ENCODE measurements at regions not wholly inside any gene's neighbourhood (a gene's known extent, or its start where the extent isn't known, plus 50 kb on each side); places are given as distances from the start of the nearest gene placed in this dataset.

DNA sequence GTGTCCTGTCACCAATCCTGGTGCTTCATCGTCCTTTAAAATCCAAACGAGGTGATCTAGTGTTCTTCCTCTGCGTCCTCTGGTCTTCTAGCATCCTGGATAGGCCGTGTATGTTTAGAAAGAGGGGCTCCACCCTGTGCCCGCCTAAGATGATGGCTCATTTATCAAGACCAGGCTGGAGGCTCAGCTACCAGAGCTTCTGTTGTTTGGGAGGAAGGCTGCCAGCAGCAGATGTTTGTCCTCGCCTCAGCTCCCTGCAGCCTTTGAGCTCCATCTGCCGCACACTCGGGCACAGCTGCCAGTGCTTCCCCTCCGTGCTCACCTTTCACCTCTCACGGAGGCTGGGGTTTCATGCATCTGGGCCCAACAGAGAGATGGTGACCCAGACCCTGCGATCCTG, 954.7 kb upstream of the RBFOX1 start:
- no peak overlapping the region for H3K4me3 ChIP-seq
- H3K27me3 ChIP-seq = no peaks in the 10 kb centered on the region
- H3K27ac ChIP-seq = no peak overlapping the region
- H3K36me3 ChIP-seq = no peaks in the 10 kb centered on the region
- no peaks in the 10 kb centered on the region for H3K9me3 ChIP-seq
- intact Hi-C loops (cut with DNase I; ENCODE audit: low total_unique reads) = no loop called here
- no peak for DNase-seq
- H3K4me1 ChIP-seq = no peaks in the 10 kb centered on the region
- TF ChIP-seq POLR2A (IDR thresholded peaks at IDR 0.05) = no peak
- TF ChIP-seq CTCF (IDR thresholded peaks at IDR 0.05) = no peak
- no peak for TF ChIP-seq EP300 (IDR thresholded peaks at IDR 0.05; ENCODE audit: low read depth)
- no peak for TF ChIP-seq POLR2AphosphoS5 (IDR thresholded peaks at IDR 0.05)
- 82 to 94% methylated on average over 6 to 11 of the region's 11 CpGs for WGBS, 2 donors (ENCODE audit: low coverage in 1 of 2)
- in situ Hi-C loops (cut with MboI; ENCODE audit: low pct_ligation_motif_present in 1 of 4, low pct_unique_long_range_greater_than_20kb in 1 of 4, low sequenced_read_pairs in 3 of 4) = no loop called here

GRCh38 chr16:6375465-6376075, 957.1 kb upstream of the RBFOX1 start:
- no peak overlapping the region for H3K27ac ChIP-seq
- intact Hi-C loops (cut with DNase I; ENCODE audit: low total_unique reads) = no loop called here
- no peaks in the 10 kb centered on the region for H3K4me1 ChIP-seq
- no peaks in the 10 kb centered on the region for H3K9me3 ChIP-seq
- TF ChIP-seq POLR2AphosphoS5 (IDR thresholded peaks at IDR 0.05) (no peak), EP300 (IDR thresholded peaks at IDR 0.05; ENCODE audit: low read depth) (no peak), CTCF (IDR thresholded peaks at IDR 0.05) (no peak), POLR2A (IDR thresholded peaks at IDR 0.05) (no peak)
- in situ Hi-C loops (cut with MboI; ENCODE audit: low pct_ligation_motif_present in 1 of 4, low pct_unique_long_range_greater_than_20kb in 1 of 4, low sequenced_read_pairs in 3 of 4) = no loop called here
- no peak for DNase-seq
- WGBS, 2 donors (ENCODE audit: low coverage in 1 of 2) = 50% methylated on average over 8 of the region's 8 CpGs; no CpG with 5 or more reads in 1 of the 2 donors
- no peak overlapping the region for H3K4me3 ChIP-seq
- H3K36me3 ChIP-seq = no peaks in the 10 kb centered on the region
- no peaks in the 10 kb centered on the region for H3K27me3 ChIP-seq

DNA sequence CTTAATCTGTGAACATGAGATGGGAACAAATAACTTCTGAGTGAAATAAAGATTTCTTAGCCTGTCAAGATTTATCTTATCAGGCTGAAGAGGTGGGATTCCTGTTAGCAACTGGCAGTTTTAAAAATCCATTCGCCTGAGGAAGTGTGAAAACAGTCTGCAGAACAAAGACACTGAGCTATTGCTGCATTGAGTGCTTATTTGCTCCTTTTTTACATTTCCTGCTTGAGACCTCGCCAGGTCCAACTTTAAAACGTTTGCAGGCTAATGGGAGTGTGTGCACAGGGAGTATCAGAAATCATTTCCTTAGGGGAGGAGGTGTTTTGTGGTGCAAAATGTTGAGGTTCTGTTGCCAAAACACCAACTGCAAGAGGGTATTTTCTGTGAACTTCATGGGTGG, 957.8 kb upstream of the RBFOX1 start:
- WGBS, 2 donors (ENCODE audit: low coverage in 1 of 2) = 8 to 12% methylated on average over 3 of the region's 3 CpGs
- H3K36me3 ChIP-seq = no peaks in the 10 kb centered on the region
- H3K27me3 ChIP-seq = no peaks in the 10 kb centered on the region
- no peak for DNase-seq
- no peak for TF ChIP-seq EP300 (IDR thresholded peaks at IDR 0.05; ENCODE audit: low read depth)
- TF ChIP-seq CTCF (IDR thresholded peaks at IDR 0.05) = no peak
- TF ChIP-seq POLR2AphosphoS5 (IDR thresholded peaks at IDR 0.05) = no peak
- TF ChIP-seq POLR2A (IDR thresholded peaks at IDR 0.05) = no peak
- in situ Hi-C loops (cut with MboI; ENCODE audit: low pct_ligation_motif_present in 1 of 4, low pct_unique_long_range_greater_than_20kb in 1 of 4, low sequenced_read_pairs in 3 of 4) = no loop called here
- H3K9me3 ChIP-seq = no peaks in the 10 kb centered on the region
- no peak overlapping the region for H3K4me3 ChIP-seq
- intact Hi-C loops (cut with DNase I; ENCODE audit: low total_unique reads) = no loop called here
- H3K4me1 ChIP-seq = no peaks in the 10 kb centered on the region
- no peak overlapping the region for H3K27ac ChIP-seq

GRCh38 chr16:6364846-6365245, 967.8 kb upstream of the RBFOX1 start:
- Histone ChIP-seq H3K9me3 (no peaks in the 10 kb centered on the region), H3K27me3 (no peaks in the 10 kb centered on the region), H3K4me3 (no peak overlapping the region), H3K36me3 (no peaks in the 10 kb centered on the region), H3K4me1 (no peaks in the 10 kb centered on the region), H3K27ac (no peak overlapping the region)
- intact Hi-C loops (cut with DNase I; ENCODE audit: low total_unique reads) = no loop called here
- TF ChIP-seq CTCF (IDR thresholded peaks at IDR 0.05) = no peak
- no peak for TF ChIP-seq EP300 (IDR thresholded peaks at IDR 0.05; ENCODE audit: low read depth)
- no peak for TF ChIP-seq POLR2A (IDR thresholded peaks at IDR 0.05)
- no peak for TF ChIP-seq POLR2AphosphoS5 (IDR thresholded peaks at IDR 0.05)
- WGBS, 2 donors (ENCODE audit: low coverage in 1 of 2) = 67 to 75% methylated on average over 3 of the region's 3 CpGs
- in situ Hi-C loops (cut with MboI; ENCODE audit: low pct_ligation_motif_present in 1 of 4, low pct_unique_long_range_greater_than_20kb in 1 of 4, low sequenced_read_pairs in 3 of 4) = loop anchor here in 1 of 4 donors (10.0 kb wide), 1 partner anchor 60 kb away; no protein-coding TSS in a partner anchor
- DNase-seq = no peak

All from transverse colon (tissue), 4 donors.